H1 (cell line): ENCODE measurements at regions not wholly inside any gene's neighbourhood (a gene's known extent, or its start where the extent isn't known, plus 50 kb on each side); places are given as distances from the start of the nearest gene placed in this dataset.

Source experiments
- CTCF ChIP-seq, 3 experiments: IDR thresholded peaks; 1 replicate in 2 of 3; 2 replicates in 1 of 3; pipeline versions ENCODE4 v1.5.1 to v1.6.1; 2011; ENCODE audit warnings: low read length in 3 of 3, mild to moderate bottlenecking in 3 of 3, inconsistent platforms in 2 of 3, low read depth in 1 of 3, moderate library complexity in 1 of 3; ENCODE audit not compliant: insufficient read depth in 1 of 3; ENCODE audit errors: control extremely low read depth in 1 of 3
- SP1 ChIP-seq: IDR thresholded peaks from 2 replicates; pipeline ENCODE4 v1.6.1; 2011; ENCODE audit warnings: low read depth, low read length

- TF ChIP-seq CTCF (IDR thresholded peaks at IDR 0.05; ENCODE audit: control extremely low read depth in 1 of 3, insufficient read depth in 1 of 3, low read depth in 1 of 3, low read length in 3 of 3): no peak
- TF ChIP-seq SP1: no peak
Observed at GRCh38 chr1:213600879-213601278, 386.9 kb upstream of the PROX1 start.
